ENCODE measurements at regions not wholly inside any gene's neighbourhood (a gene's known extent, or its start where the extent isn't known, plus 50 kb on each side); places are given as distances from the start of the nearest gene placed in this dataset.

- H3K9me3 ChIP-seq, result no peaks in the 10 kb centered on the region
- H3K36me3 ChIP-seq, result no peaks in the 10 kb centered on the region
- no peaks in the 10 kb centered on the region for H3K4me1 ChIP-seq
- no peak overlapping the region for H3K4me3 ChIP-seq
- ATAC-seq (no peak), DNase-seq (no peak)
- TF ChIP-seq POLR2A (IDR thresholded peaks at IDR 0.05) (no peak), CTCF (IDR thresholded peaks at IDR 0.05) (no peak)
- intact Hi-C loops (cut with DNase I), result no loop called here
- H3K27ac ChIP-seq, result no peak overlapping the region
- no peaks in the 10 kb centered on the region for H3K27me3 ChIP-seq
- WGBS (ENCODE audit: insufficient coverage, low coverage, low lambda C conversion rate, missing lambda C conversion rate), result 73% methylated on average over 5 of the region's 5 CpGs
These were observed 514.1 kb downstream of the MED13L start for GRCh38 chr12:115763376-115763775.

GRCh38 chr12:115762936-115763335 is 514.6 kb downstream of the MED13L start:
- no peaks in the 10 kb centered on the region for H3K9me3 ChIP-seq
- 52% methylated on average over 3 of the region's 3 CpGs for WGBS (ENCODE audit: insufficient coverage, low coverage, low lambda C conversion rate, missing lambda C conversion rate)
- no peak overlapping the region for H3K27ac ChIP-seq
- DNase-seq (no peak), ATAC-seq (no peak)
- no peaks in the 10 kb centered on the region for H3K36me3 ChIP-seq
- no peak for TF ChIP-seq POLR2A (IDR thresholded peaks at IDR 0.05)
- no peak for TF ChIP-seq CTCF (IDR thresholded peaks at IDR 0.05)
- H3K4me3 ChIP-seq, result no peak overlapping the region
- no peaks in the 10 kb centered on the region for H3K4me1 ChIP-seq
- H3K27me3 ChIP-seq, result no peaks in the 10 kb centered on the region
- intact Hi-C loops (cut with DNase I), result no loop called here

- Histone ChIP-seq H3K4me3 (no peak overlapping the region), H3K4me1 (no peaks in the 10 kb centered on the region), H3K27me3 (peaks cover 0 to 7% of the 10 kb centered on the region in 2 donors), H3K9me3 (no peaks in the 10 kb centered on the region), H3K36me3 (no peaks in the 10 kb centered on the region), H3K27ac (no peak overlapping the region)
- WGBS (ENCODE audit: insufficient coverage, low coverage, low lambda C conversion rate, missing lambda C conversion rate), result 82% methylated on average over 2 of the region's 2 CpGs
- DNase-seq (no peak), ATAC-seq (no peak)
- TF ChIP-seq CTCF (IDR thresholded peaks at IDR 0.05) (no peak), POLR2A (IDR thresholded peaks at IDR 0.05) (no peak)
- intact Hi-C loops (cut with DNase I), result no loop called here
These were observed 515.7 kb downstream of the MED13L start for GRCh38 chr12:115761784-115762183.

- intact Hi-C loops (cut with DNase I), result no loop called here
- H3K27me3 ChIP-seq, result peaks cover 0 to 9% of the 10 kb centered on the region in 2 donors
- H3K27ac ChIP-seq, result no peak overlapping the region
- ATAC-seq (no peak), DNase-seq (no peak)
- no peak overlapping the region for H3K4me3 ChIP-seq
- H3K9me3 ChIP-seq, result no peaks in the 10 kb centered on the region
- H3K4me1 ChIP-seq, result no peaks in the 10 kb centered on the region
- TF ChIP-seq CTCF (IDR thresholded peaks at IDR 0.05), result no peak
- TF ChIP-seq POLR2A (IDR thresholded peaks at IDR 0.05), result no peak
- WGBS (ENCODE audit: insufficient coverage, low coverage, low lambda C conversion rate, missing lambda C conversion rate), result 65% methylated on average over 5 of the region's 5 CpGs
- no peaks in the 10 kb centered on the region for H3K36me3 ChIP-seq
These were observed 517.3 kb downstream of the MED13L start for GRCh38 chr12:115760231-115760630.
